Stomach (tissue), 8 donors: ENCODE measurements at regions not wholly inside any gene's neighbourhood (a gene's known extent, or its start where the extent isn't known, plus 50 kb on each side); places are given as distances from the start of the nearest gene placed in this dataset.

ENCODE experiments used
- DNase-seq, 2 donors: peaks; one replicate each; pipeline versions ENCODE4 v3.0.0 to v3.0.0-alpha.2; 2013 to 2019
- H3K27ac ChIP-seq, 5 donors: fragments of 200-600 bp in 4 of 5; sonication (generic) in 4 of 5; one replicate each; pipeline ENCODE4 v1.5.1; 2013 to 2019; ENCODE audit warnings: mild to moderate bottlenecking in 1 of 5, moderate library complexity in 1 of 5
- H3K27me3 ChIP-seq, 3 donors: fragments of 200-600 bp; sonication (generic); one replicate each; pipeline ENCODE4 v1.5.1; 2017 to 2019; ENCODE audit warnings: mixed run types in 1 of 3
- H3K36me3 ChIP-seq, 4 donors: fragments of 200-600 bp; sonication (generic); 1 replicate in 3 of 4; 2 replicates in 1 of 4; pipeline ENCODE4 v1.5.1; 2016 to 2019
- H3K4me1 ChIP-seq, 4 donors: fragments of 200-600 bp; sonication (generic); one replicate each; pipeline ENCODE4 v1.5.1; 2016 to 2019
- H3K4me3 ChIP-seq, 4 donors: fragments of 200-600 bp; sonication (generic) in 3 of 4; one replicate each; pipeline ENCODE4 v1.5.1; 2016 to 2019; ENCODE audit warnings: mild to moderate bottlenecking in 1 of 4
- H3K9me3 ChIP-seq, 4 donors: fragments of 200-600 bp; sonication (generic); one replicate each; pipeline ENCODE4 v1.5.1; 2016 to 2019
- EP300 ChIP-seq: sonication (generic); formaldehyde crosslinking; IDR thresholded peaks from one replicate; pipeline ENCODE4 v1.6.1; 2017; ENCODE audit warnings: antibody characterized with exemption
- POLR2A ChIP-seq, 4 donors: fragments of 450-650 bp; IDR thresholded peaks; one replicate each; pipeline ENCODE4 v1.6.1; 2016; ENCODE audit warnings: antibody characterized with exemption in 4 of 4, control low read depth in 2 of 4, mild to moderate bottlenecking in 1 of 4, moderate library complexity in 1 of 4
- POLR2AphosphoS5 ChIP-seq, 3 donors: sonication (generic); formaldehyde crosslinking; IDR thresholded peaks; one replicate each; pipeline ENCODE4 v1.6.1; 2016; ENCODE audit warnings: antibody characterized with exemption in 3 of 3
- WGBS, 5 donors: extraction: QIAGEN DNeasy Blood & Tissue Kit in 3 of 5; methylation state at CpG; one replicate each; pipeline versions ENCODE4 v1.1.5 to v1.1.7; 2013 to 2018; 5-methylcytosine and 5-hydroxymethylcytosine counted together
- intact Hi-C: fragments of 100-400 bp; cut with DNase I; formaldehyde crosslinking; loops from one replicate; pipeline ENCODE4 v1.15.1; 2023; ENCODE audit warnings: low total_unique reads
- TF ChIP-seq, protein P1 (sequence below), 7 experiments: fragments of 450-650 bp in 4 of 7; fragments of 200-600 bp in 3 of 7; sonication (generic) in 3 of 7; IDR thresholded peaks; one replicate each; pipeline ENCODE4 v1.5.1; 2016 to 2019; ENCODE audit warnings: antibody characterized with exemption in 7 of 7, control low read depth in 2 of 7, mild to moderate bottlenecking in 1 of 7
- donor health status: healthy with polysubstance abuse.
- donor health status: Bipolar disorder and iron deficiency.
- donor health status: healthy.

DNA sequence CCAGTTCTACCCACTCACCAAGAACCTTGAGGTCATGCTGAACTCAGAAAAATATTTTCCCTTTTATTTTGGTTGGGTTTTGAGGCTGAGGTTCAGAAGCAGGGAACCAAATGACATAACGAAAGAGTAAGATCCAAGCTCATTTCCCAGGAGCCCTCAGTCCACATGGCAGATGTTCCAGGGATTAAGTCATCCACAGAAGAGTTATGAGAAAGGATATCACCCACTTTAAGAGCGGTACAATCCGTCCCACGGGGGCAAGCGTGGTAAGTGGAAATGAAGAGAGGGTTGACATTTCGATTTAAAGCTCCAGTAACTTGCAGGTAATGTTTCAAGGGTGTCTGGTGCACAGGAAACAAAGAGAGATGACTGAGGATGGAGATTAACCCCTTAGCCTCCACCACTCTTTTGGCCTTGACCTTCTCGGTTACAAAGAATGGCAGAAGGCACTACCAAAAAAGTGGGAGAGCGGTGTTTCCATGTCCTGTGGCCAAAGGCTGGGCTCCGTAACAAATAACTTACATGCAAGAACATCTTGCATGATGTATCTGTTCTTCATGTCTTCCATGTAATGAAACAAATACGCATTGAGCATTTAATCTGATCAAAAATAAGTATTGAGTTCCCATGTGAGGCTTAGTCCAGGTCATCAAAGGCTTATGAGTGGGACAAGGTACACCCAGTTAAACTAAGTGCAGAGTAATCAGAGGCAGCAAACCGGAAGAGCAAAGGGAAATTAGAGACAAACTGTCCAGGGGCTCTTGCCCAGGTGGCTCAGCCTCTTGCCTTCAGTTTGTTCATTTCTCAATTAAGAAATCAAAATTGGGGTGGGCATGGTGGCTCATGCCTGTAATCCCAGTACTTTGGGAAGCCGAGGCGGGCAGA is 241.4 kb downstream of the TOMM20 start:
- no peaks in the 10 kb centered on the region for H3K9me3 ChIP-seq
- H3K27me3 ChIP-seq = no peaks in the 10 kb centered on the region
- 80 to 87% (median 84%) methylated on average over 13 of the region's 13 CpGs for WGBS, 5 donors
- TF ChIP-seq EP300 (no peak), POLR2A (IDR thresholded peaks at IDR 0.05) (no peak), POLR2AphosphoS5 (IDR thresholded peaks at IDR 0.05) (no peak)
- TF ChIP-seq, protein P1, sequence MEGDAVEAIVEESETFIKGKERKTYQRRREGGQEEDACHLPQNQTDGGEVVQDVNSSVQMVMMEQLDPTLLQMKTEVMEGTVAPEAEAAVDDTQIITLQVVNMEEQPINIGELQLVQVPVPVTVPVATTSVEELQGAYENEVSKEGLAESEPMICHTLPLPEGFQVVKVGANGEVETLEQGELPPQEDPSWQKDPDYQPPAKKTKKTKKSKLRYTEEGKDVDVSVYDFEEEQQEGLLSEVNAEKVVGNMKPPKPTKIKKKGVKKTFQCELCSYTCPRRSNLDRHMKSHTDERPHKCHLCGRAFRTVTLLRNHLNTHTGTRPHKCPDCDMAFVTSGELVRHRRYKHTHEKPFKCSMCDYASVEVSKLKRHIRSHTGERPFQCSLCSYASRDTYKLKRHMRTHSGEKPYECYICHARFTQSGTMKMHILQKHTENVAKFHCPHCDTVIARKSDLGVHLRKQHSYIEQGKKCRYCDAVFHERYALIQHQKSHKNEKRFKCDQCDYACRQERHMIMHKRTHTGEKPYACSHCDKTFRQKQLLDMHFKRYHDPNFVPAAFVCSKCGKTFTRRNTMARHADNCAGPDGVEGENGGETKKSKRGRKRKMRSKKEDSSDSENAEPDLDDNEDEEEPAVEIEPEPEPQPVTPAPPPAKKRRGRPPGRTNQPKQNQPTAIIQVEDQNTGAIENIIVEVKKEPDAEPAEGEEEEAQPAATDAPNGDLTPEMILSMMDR (IDR thresholded peaks at IDR 0.05) = no peak
- peaks cover 15 to 31% (median 17%) of the 10 kb centered on the region in 4 donors for H3K4me1 ChIP-seq
- H3K36me3 ChIP-seq = no peaks in the 10 kb centered on the region
- peak overlapping the region in 3 of 5 donors; percentile 18 to 80 (median 26) for H3K27ac ChIP-seq
- no peak for DNase-seq
- no peak overlapping the region for H3K4me3 ChIP-seq
- intact Hi-C loops = no loop called here

DNA sequence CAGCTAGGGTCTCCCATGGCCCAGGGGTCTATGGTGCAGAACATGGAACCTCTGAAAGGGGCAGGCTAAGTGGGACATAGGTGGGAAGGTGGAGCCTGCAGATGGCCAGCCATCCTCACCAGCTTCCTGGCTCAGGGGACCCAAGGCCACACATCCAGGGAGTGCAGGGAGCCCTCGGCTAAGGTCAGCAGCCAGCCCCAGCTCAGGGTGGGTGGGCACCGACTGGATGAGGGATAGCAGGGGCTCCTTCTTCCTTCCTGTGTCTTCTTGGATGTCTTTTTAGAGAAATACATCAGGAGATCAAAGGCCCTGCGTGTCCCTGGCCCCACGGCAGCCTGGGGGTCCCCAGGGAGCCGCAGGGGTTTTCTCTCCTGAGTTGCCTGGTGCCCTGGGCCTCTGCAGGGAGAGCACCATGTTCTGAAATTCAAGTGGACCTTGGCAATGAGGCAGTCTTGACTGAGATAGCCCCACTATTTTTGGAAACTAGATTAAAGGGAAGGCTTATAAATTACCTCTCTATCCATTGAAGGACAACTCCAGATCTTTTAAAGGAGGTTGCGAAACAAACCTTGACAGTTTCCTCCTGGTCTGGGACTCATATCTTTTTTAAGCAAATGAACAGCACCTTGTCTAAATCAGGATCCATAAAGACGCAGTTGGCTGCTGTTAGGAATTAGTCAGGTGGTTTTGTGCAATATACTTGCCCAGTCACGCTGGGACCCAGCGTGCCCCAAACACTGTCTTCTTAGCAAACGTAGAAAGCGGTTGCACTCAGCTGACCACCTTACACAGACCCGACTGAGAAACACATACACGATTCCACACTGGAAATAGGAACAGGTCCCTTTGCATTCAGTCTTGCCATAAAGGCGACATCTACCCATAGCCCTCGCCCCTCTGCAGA is 242.3 kb downstream of the TOMM20 start:
- Histone ChIP-seq H3K9me3 (no peaks in the 10 kb centered on the region), H3K27me3 (no peaks in the 10 kb centered on the region), H3K27ac (peak overlapping the region in 3 of 5 donors; percentile 18 to 80 (median 26)), H3K4me3 (no peak overlapping the region), H3K36me3 (no peaks in the 10 kb centered on the region), H3K4me1 (peaks cover 15 to 31% (median 17%) of the 10 kb centered on the region in 4 donors)
- DNase-seq = no peak
- intact Hi-C loops = no loop called here
- WGBS, 5 donors = 61 to 71% (median 64%) methylated on average over 13 to 15 of the region's 15 CpGs
- TF ChIP-seq POLR2A (IDR thresholded peaks at IDR 0.05) = no peak
- no peak for TF ChIP-seq POLR2AphosphoS5 (IDR thresholded peaks at IDR 0.05)
- TF ChIP-seq EP300 = no peak
- TF ChIP-seq, protein P1 (IDR thresholded peaks at IDR 0.05) = no peak

DNA sequence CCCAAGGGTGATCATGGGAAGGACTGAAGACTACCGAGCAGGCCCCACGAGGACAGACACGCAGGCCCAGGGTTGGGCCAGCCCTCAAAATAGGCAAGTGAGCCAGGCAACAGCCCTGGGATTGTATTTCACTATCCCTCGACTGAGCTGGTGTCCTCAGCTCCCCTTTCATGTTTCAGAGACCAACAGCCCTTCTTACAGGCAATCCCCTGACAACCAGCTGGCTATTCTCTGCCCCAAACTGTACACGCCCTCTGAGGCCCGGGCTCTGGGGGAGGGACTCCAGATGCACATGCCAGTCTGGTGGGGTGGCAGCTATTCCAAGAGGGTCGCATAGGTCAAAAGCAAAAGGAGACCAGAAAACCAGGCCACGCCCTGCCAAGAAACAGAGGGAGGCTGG is 243.0 kb downstream of the TOMM20 start:
- Histone ChIP-seq H3K4me1 (peaks cover 15 to 31% (median 17%) of the 10 kb centered on the region in 4 donors), H3K9me3 (no peaks in the 10 kb centered on the region), H3K27me3 (no peaks in the 10 kb centered on the region), H3K4me3 (no peak overlapping the region), H3K27ac (peak overlapping the region in 3 of 5 donors; percentile 18 to 80 (median 26)), H3K36me3 (no peaks in the 10 kb centered on the region)
- no peak for TF ChIP-seq POLR2AphosphoS5 (IDR thresholded peaks at IDR 0.05)
- TF ChIP-seq POLR2A (IDR thresholded peaks at IDR 0.05) = no peak
- TF ChIP-seq, protein P1 (IDR thresholded peaks at IDR 0.05) = no peak
- TF ChIP-seq EP300 = no peak
- WGBS, 5 donors = 64 to 82% (median 71%) methylated on average over 7 to 8 of the region's 8 CpGs
- no peak for DNase-seq
- intact Hi-C loops = no loop called here

DNA sequence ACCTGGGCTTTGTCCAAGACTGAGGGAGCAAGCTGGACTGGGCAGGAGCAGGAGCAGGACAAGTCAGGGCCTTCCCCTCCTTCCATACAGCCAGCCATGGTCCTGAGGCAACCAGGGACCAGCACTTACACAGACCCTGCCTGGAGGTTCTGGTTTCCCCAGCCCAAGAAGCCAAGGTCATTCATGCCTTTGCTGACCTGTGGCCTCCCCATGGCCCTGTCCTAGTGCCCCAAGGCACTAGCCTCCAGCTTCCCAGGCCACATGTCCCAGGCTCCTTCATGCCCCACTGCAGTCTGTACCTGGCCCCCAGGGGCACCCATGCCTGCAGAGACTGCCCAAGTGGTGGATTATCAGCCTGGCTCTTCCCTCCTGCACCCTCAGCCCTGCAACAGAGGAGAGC is 243.9 kb downstream of the TOMM20 start:
- H3K9me3 ChIP-seq = no peaks in the 10 kb centered on the region
- peaks cover 15 to 31% (median 18%) of the 10 kb centered on the region in 4 donors for H3K4me1 ChIP-seq
- no peaks in the 10 kb centered on the region for H3K27me3 ChIP-seq
- no peaks in the 10 kb centered on the region for H3K36me3 ChIP-seq
- peak overlapping the region in 1 of 5 donors; percentile 80 for H3K27ac ChIP-seq
- no peak overlapping the region for H3K4me3 ChIP-seq
- no peak for TF ChIP-seq POLR2A (IDR thresholded peaks at IDR 0.05)
- TF ChIP-seq POLR2AphosphoS5 (IDR thresholded peaks at IDR 0.05) = no peak
- TF ChIP-seq, protein P1 (IDR thresholded peaks at IDR 0.05) = no peak
- TF ChIP-seq EP300 = no peak
- intact Hi-C loops = no loop called here
- DNase-seq = no peak
